GM18907 (cell line): ENCODE measurements at regions not wholly inside any gene's neighbourhood (a gene's known extent, or its start where the extent isn't known, plus 50 kb on each side); places are given as distances from the start of the nearest gene placed in this dataset.

Source experiments
- ATAC-seq: cut with Tn5 transposase; IDR thresholded peaks from one replicate; pipeline ENCODE4 v1.9.1; 2021; ENCODE audit warnings: mild to moderate bottlenecking, moderate library complexity; ENCODE audit not compliant: unreplicated experiment

GRCh38 chr2:192328297-192328696, 133.6 kb upstream of the TMEFF2 start:
- no peak for ATAC-seq

- no peak for ATAC-seq
Measured at GRCh38 chr2:192327576-192327975, 132.8 kb upstream of the TMEFF2 start.

- ATAC-seq: no peak
Measured at GRCh38 chr2:192315543-192315942, 120.8 kb upstream of the TMEFF2 start.

- no peak for ATAC-seq
Measured at GRCh38 chr2:192314800-192315481, 120.2 kb upstream of the TMEFF2 start.

- no peak for ATAC-seq
Measured at GRCh38 chr2:192313773-192314172, 119.0 kb upstream of the TMEFF2 start.

GRCh38 chr2:192311701-192312460, 117.1 kb upstream of the TMEFF2 start:
- ATAC-seq: no peak

GRCh38 chr2:192307530-192307929, 112.8 kb upstream of the TMEFF2 start:
- no peak for ATAC-seq

GRCh38 chr2:192298664-192299063, 103.9 kb upstream of the TMEFF2 start:
- ATAC-seq: no peak

- no peak for ATAC-seq
Measured at GRCh38 chr2:192292478-192292877, 97.7 kb upstream of the TMEFF2 start.

GRCh38 chr2:192288295-192288694, 93.6 kb upstream of the TMEFF2 start:
- ATAC-seq: no peak

GRCh38 chr2:192286093-192286701, 91.5 kb upstream of the TMEFF2 start:
- no peak for ATAC-seq

- no peak for ATAC-seq
Measured at GRCh38 chr2:192283450-192283849, 88.7 kb upstream of the TMEFF2 start.

GRCh38 chr2:192278701-192279100, 84.0 kb upstream of the TMEFF2 start:
- no peak for ATAC-seq

- ATAC-seq: no peak
Measured at GRCh38 chr2:192277494-192278109, 82.9 kb upstream of the TMEFF2 start.

- ATAC-seq: no peak
Measured at GRCh38 chr2:192275632-192276031, 80.9 kb upstream of the TMEFF2 start.

- no peak for ATAC-seq
Measured at GRCh38 chr2:192267484-192267883, 72.8 kb upstream of the TMEFF2 start.

GRCh38 chr2:192265751-192266150, 71.0 kb upstream of the TMEFF2 start:
- no peak for ATAC-seq

- ATAC-seq: no peak
Measured at GRCh38 chr2:192254444-192254843, 59.7 kb upstream of the TMEFF2 start.

- no peak for ATAC-seq
Measured at GRCh38 chr2:192253692-192254091, 59.0 kb upstream of the TMEFF2 start.

GRCh38 chr2:192250961-192251360, 56.2 kb upstream of the TMEFF2 start:
- ATAC-seq: no peak

- ATAC-seq: no peak
Measured at GRCh38 chr2:192247456-192247855, 52.7 kb upstream of the TMEFF2 start.

GRCh38 chr2:192246297-192246696, 51.6 kb upstream of the TMEFF2 start:
- no peak for ATAC-seq
